ENCODE measurements at regions not wholly inside any gene's neighbourhood (a gene's known extent, or its start where the extent isn't known, plus 50 kb on each side); places are given as distances from the start of the nearest gene placed in this dataset.

DNA sequence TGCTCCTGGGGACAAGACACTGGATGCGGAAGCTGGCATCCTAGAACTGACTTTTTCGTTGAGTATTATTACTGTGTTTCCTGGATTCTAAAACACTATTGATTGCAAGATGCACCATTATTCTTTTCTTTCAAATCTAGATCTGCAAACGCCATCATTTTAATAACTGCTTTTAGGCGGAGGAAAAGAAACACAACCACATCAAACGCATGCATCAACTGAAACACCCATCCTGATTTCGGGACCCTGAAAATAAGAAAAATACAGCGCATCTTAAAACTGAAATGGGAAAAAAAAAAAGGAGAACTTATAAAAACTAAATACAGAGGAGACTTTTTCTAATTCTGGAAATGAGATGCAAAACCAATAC, 103.7 kb upstream of the MAX start:
- Histone ChIP-seq H3K9me3 (ENCODE audit: control insufficient read depth in 4 of 4, low read length in 3 of 4) (no peaks in the 10 kb centered on the region), H3K9ac (ENCODE audit: low read depth in 1 of 2, low read length in 2 of 2) (no peak overlapping the region), H3K36me3 (ENCODE audit: control insufficient read depth in 4 of 4, insufficient read depth in 3 of 4, low read depth in 1 of 4, low read length in 3 of 4) (no peaks in the 10 kb centered on the region), H3K4me1 (ENCODE audit: control insufficient read depth in 4 of 4, insufficient read depth in 4 of 4, low read length in 3 of 4) (no peaks in the 10 kb centered on the region), H3K27me3 (ENCODE audit: control insufficient read depth in 4 of 4, insufficient read depth in 4 of 4, low read length in 3 of 4) (peaks cover 0 to 8% (median 0%) of the 10 kb centered on the region in 4 donors), H3K4me3 (ENCODE audit: low read depth in 1 of 3, low read length in 3 of 3) (no peak overlapping the region), H3K27ac (ENCODE audit: low read depth in 1 of 2, low read length in 2 of 2) (no peak overlapping the region)
- no peak for DNase-seq (ENCODE audit: low spot score)
- TF ChIP-seq HNF4G (IDR thresholded peaks at IDR 0.05), result no peak
- no peak for TF ChIP-seq GABPA (IDR thresholded peaks at IDR 0.05 in 1 of 2, conservative IDR thresholded peaks at IDR 0.05 in 1 of 2)
- no peak for TF ChIP-seq REST (IDR thresholded peaks at IDR 0.05)
- TF ChIP-seq JUND (IDR thresholded peaks at IDR 0.05), result no peak
- TF ChIP-seq NR2F2 (IDR thresholded peaks at IDR 0.05), result no peak
- no peak for TF ChIP-seq MAX (IDR thresholded peaks at IDR 0.05)
- no peak for TF ChIP-seq YY1 (IDR thresholded peaks at IDR 0.05)
- TF ChIP-seq FOXA1 (IDR thresholded peaks at IDR 0.05), result no peak
- no peak for TF ChIP-seq RAD21 (IDR thresholded peaks at IDR 0.05)
- WGBS, result 85% methylated on average over 7 of the region's 7 CpGs

DNA sequence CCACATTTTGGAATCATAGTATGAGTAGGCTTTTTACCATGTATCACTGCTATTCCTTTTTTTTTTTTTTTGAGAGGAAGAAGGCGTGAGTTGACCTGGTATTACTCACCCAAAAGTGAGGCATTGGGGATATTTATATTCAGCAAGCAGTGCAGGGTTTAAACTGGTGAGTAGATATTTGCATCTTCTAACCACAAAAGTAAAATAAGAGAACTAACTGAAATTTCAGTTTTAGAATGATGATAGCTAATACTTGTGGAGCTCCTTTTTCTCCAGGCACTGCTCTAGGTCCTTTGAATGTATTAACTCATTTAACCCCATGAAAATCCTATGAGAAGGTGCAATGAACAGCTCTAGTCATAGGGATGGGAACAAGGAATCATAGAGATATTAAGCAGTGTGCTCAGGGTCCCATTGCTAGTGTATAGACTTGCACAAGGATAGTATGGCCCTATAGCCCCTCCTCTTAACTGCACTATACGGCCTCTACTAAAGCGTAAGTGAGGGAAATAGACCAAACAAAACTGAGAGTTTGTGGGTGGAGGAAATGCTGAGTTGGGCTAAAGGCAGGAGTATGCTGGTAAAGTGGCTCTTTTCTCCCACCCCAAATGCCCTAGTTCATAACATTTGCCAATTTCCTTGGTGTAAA, 104.3 kb upstream of the MAX start:
- DNase-seq (ENCODE audit: low spot score), result no peak
- TF ChIP-seq NR2F2 (IDR thresholded peaks at IDR 0.05) (no peak), HNF4G (IDR thresholded peaks at IDR 0.05) (no peak), TAF1 (conservative IDR thresholded peaks at IDR 0.05) (no peak), FOXA2 (IDR thresholded peaks at IDR 0.05) (no peak), RXRA (IDR thresholded peaks at IDR 0.05) (no peak), FOXA1 (IDR thresholded peaks at IDR 0.05) (no peak), GABPA (IDR thresholded peaks at IDR 0.05 in 1 of 2, conservative IDR thresholded peaks at IDR 0.05 in 1 of 2) (no peak), JUND (IDR thresholded peaks at IDR 0.05) (no peak), RAD21 (IDR thresholded peaks at IDR 0.05) (no peak), EGR1 (IDR thresholded peaks at IDR 0.05; ENCODE audit: low read depth in 2 of 2) (no peak), CTCF (IDR thresholded peaks at IDR 0.05; ENCODE audit: low read depth, low read length, missing input control) (no peak), MAX (IDR thresholded peaks at IDR 0.05) (no peak), SP1 (IDR thresholded peaks at IDR 0.05) (no peak), HNF4A (conservative IDR thresholded peaks at IDR 0.05) (no peak)
- TF ChIP-seq, protein P1, sequence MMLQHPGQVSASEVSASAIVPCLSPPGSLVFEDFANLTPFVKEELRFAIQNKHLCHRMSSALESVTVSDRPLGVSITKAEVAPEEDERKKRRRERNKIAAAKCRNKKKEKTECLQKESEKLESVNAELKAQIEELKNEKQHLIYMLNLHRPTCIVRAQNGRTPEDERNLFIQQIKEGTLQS (IDR thresholded peaks at IDR 0.05), result no peak
- Histone ChIP-seq H3K4me3 (ENCODE audit: low read depth in 1 of 3, low read length in 3 of 3) (no peak overlapping the region), H3K36me3 (ENCODE audit: control insufficient read depth in 4 of 4, insufficient read depth in 3 of 4, low read depth in 1 of 4, low read length in 3 of 4) (no peaks in the 10 kb centered on the region), H3K27ac (ENCODE audit: low read depth in 1 of 2, low read length in 2 of 2) (no peak overlapping the region), H3K9ac (ENCODE audit: low read depth in 1 of 2, low read length in 2 of 2) (no peak overlapping the region), H3K9me3 (ENCODE audit: control insufficient read depth in 4 of 4, low read length in 3 of 4) (no peaks in the 10 kb centered on the region), H3K27me3 (ENCODE audit: control insufficient read depth in 4 of 4, insufficient read depth in 4 of 4, low read length in 3 of 4) (peaks cover 0 to 8% (median 0%) of the 10 kb centered on the region in 4 donors), H3K4me1 (ENCODE audit: control insufficient read depth in 4 of 4, insufficient read depth in 4 of 4, low read length in 3 of 4) (no peaks in the 10 kb centered on the region)
- WGBS, result 81% methylated on average over 3 of the region's 3 CpGs
